NB4 (cell line): ENCODE measurements at regions not wholly inside any gene's neighbourhood (a gene's known extent, or its start where the extent isn't known, plus 50 kb on each side); places are given as distances from the start of the nearest gene placed in this dataset.

ENCODE experiments used
- DNase-seq: peaks from one replicate; pipeline ENCODE4 v3.0.0; 2010; ENCODE audit warnings: low read depth
- H3K4me3 ChIP-seq: one replicate; pipeline ENCODE4 v1.5.1; 2011; ENCODE audit warnings: mild to moderate bottlenecking, low read depth, low read length, moderate library complexity
- MYC ChIP-seq: IDR thresholded peaks from 2 replicates; pipeline ENCODE4 v1.6.1; 2011; ENCODE audit warnings: low read depth, low read length
- POLR2A ChIP-seq: IDR thresholded peaks from 2 replicates; pipeline ENCODE4 v1.6.1; 2011; ENCODE audit warnings: mild to moderate bottlenecking; ENCODE audit not compliant: insufficient read length; ENCODE audit errors: extremely low read depth
- TF ChIP-seq, protein P1 (sequence below): IDR thresholded peaks from one replicate; pipeline ENCODE4 v1.5.1; 2012; ENCODE audit warnings: low read depth, low read length
- TF ChIP-seq, protein P2 (sequence below): IDR thresholded peaks from 2 replicates; pipeline ENCODE4 v1.6.1; 2011; ENCODE audit warnings: low read depth, low read length

DNA sequence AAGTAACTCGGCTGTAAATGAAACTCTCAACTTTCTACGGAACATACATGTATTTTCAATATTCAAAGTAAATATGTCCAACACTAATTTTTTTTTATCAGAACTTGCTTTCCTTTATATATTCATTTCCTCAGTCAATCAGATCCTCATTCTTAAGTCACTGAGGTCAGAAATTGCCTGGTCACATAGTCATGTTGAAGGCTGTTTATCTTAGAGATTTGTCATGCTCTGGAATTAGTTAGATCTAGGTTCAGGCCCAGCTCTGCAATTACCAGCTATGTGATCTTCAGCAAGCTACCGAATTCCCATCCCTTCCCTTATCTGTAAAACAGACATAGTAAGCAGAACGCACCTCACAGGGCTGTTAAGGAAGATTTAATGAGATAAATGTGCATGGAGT is 228.8 kb downstream of the SPCS3 start:
- TF ChIP-seq MYC (no peak), POLR2A (no peak)
- TF ChIP-seq, protein P1, sequence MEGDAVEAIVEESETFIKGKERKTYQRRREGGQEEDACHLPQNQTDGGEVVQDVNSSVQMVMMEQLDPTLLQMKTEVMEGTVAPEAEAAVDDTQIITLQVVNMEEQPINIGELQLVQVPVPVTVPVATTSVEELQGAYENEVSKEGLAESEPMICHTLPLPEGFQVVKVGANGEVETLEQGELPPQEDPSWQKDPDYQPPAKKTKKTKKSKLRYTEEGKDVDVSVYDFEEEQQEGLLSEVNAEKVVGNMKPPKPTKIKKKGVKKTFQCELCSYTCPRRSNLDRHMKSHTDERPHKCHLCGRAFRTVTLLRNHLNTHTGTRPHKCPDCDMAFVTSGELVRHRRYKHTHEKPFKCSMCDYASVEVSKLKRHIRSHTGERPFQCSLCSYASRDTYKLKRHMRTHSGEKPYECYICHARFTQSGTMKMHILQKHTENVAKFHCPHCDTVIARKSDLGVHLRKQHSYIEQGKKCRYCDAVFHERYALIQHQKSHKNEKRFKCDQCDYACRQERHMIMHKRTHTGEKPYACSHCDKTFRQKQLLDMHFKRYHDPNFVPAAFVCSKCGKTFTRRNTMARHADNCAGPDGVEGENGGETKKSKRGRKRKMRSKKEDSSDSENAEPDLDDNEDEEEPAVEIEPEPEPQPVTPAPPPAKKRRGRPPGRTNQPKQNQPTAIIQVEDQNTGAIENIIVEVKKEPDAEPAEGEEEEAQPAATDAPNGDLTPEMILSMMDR: no peak
- TF ChIP-seq, protein P2, sequence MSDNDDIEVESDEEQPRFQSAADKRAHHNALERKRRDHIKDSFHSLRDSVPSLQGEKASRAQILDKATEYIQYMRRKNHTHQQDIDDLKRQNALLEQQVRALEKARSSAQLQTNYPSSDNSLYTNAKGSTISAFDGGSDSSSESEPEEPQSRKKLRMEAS: no peak
- no peak for DNase-seq
- no peak overlapping the region for H3K4me3 ChIP-seq

DNA sequence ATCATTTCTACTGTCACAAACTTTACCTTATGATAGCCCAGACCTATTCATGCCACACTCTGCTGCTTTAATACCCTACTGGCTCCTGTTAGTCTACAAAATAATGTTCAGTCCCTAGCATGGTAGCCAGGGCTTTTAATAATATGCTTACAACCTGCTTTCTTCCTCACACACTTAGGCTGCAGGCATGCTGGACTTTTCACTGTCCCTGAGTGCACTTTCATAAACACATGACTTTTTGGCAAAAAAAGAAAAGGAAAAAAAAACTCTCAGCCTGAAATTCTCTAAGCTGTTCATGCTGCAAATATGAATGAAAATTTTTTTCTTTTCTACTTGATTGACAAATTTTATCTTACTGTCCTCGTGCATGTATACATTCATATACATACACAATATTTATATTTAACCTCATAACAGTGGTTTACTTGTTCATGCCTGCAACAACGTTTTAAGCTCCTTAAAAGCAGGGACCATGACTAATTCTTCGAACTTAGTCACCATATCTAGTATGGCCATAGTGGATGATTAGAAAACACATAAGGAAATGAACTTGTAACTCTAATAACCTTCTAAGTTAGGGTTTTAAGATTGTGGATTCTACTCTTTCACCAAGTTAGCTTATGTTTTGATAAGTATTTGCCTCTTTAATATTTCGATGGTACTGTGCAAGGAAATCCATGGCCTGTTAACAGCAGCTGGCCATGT is 229.5 kb downstream of the SPCS3 start:
- TF ChIP-seq POLR2A (no peak), MYC (no peak)
- TF ChIP-seq, protein P2: no peak
- DNase-seq: no peak
- no peak overlapping the region for H3K4me3 ChIP-seq

- DNase-seq: no peak
- TF ChIP-seq, protein P1: no peak
- TF ChIP-seq POLR2A (no peak), MYC (no peak)
- TF ChIP-seq, protein P2: no peak
Measured at GRCh38 chr4:176558661-176559060, 234.1 kb downstream of the VEGFC start.

GRCh38 chr4:176561368-176561767 is 231.4 kb downstream of the VEGFC start:
- TF ChIP-seq POLR2A: no peak
- TF ChIP-seq MYC: no peak
- TF ChIP-seq, protein P1: no peak
- TF ChIP-seq, protein P2: no peak
- no peak overlapping the region for H3K4me3 ChIP-seq
- no peak for DNase-seq

More at GRCh38 chr4:176558661-176559060, 234.1 kb downstream of the VEGFC start:
- H3K4me3 ChIP-seq: no peak overlapping the region

DNA sequence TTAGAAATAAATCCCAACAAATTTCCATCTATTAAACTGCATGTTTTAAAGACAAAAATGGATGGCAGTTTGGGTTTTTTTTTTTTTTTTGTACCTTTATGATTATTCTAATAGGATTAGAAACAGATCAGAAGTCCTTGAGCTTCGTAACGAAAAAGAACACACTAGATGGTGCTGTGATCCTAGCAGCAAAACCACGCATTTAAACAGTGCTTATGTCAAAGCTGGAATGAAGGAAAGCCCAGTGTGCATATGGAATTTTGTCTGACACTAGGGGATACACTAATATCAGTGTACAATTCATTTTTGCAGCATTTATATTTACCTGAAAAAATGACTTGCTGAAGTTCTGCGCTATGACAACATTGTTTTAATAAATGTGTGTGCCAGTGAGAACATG is 229.1 kb downstream of the VEGFC start:
- TF ChIP-seq MYC: no peak
- TF ChIP-seq, protein P2: no peak
- TF ChIP-seq, protein P1: no peak
- no peak for TF ChIP-seq POLR2A
- H3K4me3 ChIP-seq: no peak overlapping the region
- DNase-seq: peak; percentile 4

DNA sequence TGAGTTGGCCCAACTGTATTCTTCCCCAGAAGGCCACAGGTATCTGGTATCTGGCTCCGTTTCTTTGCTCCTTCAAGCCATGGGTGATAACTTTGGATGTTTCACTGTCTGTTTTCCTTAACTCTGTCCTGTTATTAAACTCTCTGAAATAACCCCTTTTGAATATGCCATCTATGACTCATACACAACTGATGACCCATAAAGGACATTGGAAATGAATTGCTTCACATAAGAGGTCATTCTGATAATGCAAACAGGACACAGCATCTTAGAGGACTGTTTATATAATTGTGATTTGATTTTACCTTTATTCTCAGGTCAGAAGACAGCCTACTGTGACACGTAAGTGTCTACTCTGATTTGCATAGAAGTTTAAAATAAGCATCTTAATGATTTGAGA is 227.7 kb downstream of the VEGFC start:
- DNase-seq: no peak

More for the DNA sequence above, 227.7 kb downstream of the VEGFC start:
- TF ChIP-seq, protein P2: no peak
- TF ChIP-seq POLR2A: no peak
- TF ChIP-seq, protein P1: no peak
- no peak for TF ChIP-seq MYC
- H3K4me3 ChIP-seq: no peak overlapping the region
